ENCODE measurements at regions not wholly inside any gene's neighbourhood (a gene's known extent, or its start where the extent isn't known, plus 50 kb on each side); places are given as distances from the start of the nearest gene placed in this dataset.

DNA sequence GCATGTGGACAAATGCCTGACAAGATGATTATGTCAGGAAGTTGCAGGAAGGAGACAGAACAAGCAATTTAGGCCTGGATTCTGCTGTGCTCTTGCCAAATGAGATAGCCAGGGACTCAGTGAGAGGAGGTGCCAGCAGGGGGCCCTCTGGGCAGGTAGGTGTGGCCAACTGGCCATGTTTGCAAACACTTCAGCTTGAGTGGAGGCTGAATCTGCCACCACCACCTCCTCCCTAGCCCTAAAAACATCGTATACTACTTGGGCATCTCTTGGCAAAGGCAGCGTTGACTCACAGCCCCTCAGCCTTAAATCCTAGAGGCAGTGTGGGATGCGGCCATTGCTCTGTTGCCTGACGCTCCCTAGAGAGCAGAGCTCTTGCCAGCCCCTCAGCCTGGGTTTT is 95.1 kb upstream of the PLET1 start:
- Histone ChIP-seq H3K4me1 (peaks cover 8% of the 10 kb centered on the region), H3K9me3 (replicated peaks) (peaks cover 4% of the 10 kb centered on the region), H3K27ac (replicated peaks) (no peak overlapping the region), H3K4me3 (no peak overlapping the region), H3K27me3 (ENCODE audit: low read depth) (no peaks in the 10 kb centered on the region), H3K36me3 (no peaks in the 10 kb centered on the region)
- TF ChIP-seq, protein P1, sequence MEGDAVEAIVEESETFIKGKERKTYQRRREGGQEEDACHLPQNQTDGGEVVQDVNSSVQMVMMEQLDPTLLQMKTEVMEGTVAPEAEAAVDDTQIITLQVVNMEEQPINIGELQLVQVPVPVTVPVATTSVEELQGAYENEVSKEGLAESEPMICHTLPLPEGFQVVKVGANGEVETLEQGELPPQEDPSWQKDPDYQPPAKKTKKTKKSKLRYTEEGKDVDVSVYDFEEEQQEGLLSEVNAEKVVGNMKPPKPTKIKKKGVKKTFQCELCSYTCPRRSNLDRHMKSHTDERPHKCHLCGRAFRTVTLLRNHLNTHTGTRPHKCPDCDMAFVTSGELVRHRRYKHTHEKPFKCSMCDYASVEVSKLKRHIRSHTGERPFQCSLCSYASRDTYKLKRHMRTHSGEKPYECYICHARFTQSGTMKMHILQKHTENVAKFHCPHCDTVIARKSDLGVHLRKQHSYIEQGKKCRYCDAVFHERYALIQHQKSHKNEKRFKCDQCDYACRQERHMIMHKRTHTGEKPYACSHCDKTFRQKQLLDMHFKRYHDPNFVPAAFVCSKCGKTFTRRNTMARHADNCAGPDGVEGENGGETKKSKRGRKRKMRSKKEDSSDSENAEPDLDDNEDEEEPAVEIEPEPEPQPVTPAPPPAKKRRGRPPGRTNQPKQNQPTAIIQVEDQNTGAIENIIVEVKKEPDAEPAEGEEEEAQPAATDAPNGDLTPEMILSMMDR (IDR thresholded peaks at IDR 0.05; ENCODE audit: borderline replicate concordance) = peak; percentile 30
- intact Hi-C loops (cut with micrococcal nuclease) = no loop called here
- DNase-seq = no peak

DNA sequence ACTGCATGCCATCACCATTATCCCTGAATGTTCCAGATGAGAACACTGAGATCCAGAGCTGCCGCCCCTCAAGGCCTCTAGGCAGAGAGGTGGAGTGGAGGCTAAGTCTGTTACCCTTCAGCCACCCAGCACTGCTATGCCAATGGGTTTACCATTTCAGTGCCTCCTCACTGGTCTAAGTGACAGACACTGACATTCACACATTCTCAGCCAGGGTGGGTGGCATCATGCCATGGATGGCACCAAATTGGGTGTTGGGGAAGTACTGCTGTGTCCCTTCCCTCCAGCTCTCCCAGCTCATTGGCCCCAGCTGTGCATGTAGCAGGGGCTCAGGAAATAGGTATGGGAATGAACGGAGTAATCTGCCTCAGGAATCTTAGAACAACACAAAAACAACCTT is 96.8 kb upstream of the PLET1 start:
- no peak overlapping the region for H3K27ac ChIP-seq (replicated peaks)
- H3K4me3 ChIP-seq = no peak overlapping the region
- H3K27me3 ChIP-seq (ENCODE audit: low read depth) = no peaks in the 10 kb centered on the region
- intact Hi-C loops (cut with micrococcal nuclease) = no loop called here
- peaks cover 8% of the 10 kb centered on the region for H3K4me1 ChIP-seq
- no peaks in the 10 kb centered on the region for H3K9me3 ChIP-seq (replicated peaks)
- TF ChIP-seq, protein P1 (IDR thresholded peaks at IDR 0.05; ENCODE audit: borderline replicate concordance) = no peak
- H3K36me3 ChIP-seq = no peaks in the 10 kb centered on the region
- DNase-seq = no peak

DNA sequence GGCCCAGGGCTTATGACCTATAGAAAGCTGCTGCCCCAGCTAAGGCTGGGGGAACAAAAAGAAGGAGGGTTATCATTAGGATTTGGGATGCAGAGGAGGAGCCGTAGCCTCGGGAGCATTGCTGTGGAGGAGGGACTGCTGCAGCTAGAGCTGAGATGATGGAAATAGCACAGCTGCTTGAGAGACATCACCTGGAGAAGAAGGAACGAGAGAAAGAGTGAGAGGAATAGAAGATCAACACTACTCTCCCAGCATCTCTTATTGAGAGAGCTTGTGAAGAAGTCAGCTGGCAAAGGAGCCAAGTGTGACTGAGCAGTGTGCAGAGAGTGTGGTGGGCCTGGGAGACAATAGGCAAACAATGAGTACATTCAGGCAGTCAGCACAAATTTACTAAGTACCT is 100.7 kb upstream of the PLET1 start:
- no peaks in the 10 kb centered on the region for H3K36me3 ChIP-seq
- no peak overlapping the region for H3K27ac ChIP-seq (replicated peaks)
- no peak for DNase-seq
- no peaks in the 10 kb centered on the region for H3K9me3 ChIP-seq (replicated peaks)
- no peaks in the 10 kb centered on the region for H3K4me1 ChIP-seq
- H3K4me3 ChIP-seq = no peak overlapping the region
- TF ChIP-seq, protein P1 (IDR thresholded peaks at IDR 0.05; ENCODE audit: borderline replicate concordance) = no peak
- H3K27me3 ChIP-seq (ENCODE audit: low read depth) = no peaks in the 10 kb centered on the region
- intact Hi-C loops (cut with micrococcal nuclease) = no loop called here

DNA sequence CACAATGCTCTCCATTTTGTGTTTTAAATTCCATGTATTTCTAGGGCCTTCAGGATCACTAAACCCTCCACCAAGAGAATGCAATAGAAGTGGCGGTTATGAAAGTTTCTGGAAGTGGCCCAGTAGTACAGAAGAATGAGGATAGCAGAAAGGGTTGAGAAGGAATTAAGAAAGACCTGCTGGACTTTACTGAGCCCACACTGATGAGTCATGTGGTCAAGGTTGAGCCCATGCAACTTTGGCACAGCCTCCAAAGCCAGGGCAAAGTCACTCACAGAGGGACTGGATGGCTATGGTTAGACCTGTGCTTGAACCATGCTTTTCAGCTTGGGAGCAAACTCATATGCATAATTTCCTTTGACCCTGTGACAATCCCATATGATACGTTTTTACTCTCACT is 102.9 kb upstream of the PLET1 start:
- no peak for DNase-seq
- TF ChIP-seq, protein P1 (IDR thresholded peaks at IDR 0.05; ENCODE audit: borderline replicate concordance) = no peak
- Histone ChIP-seq H3K27ac (replicated peaks) (no peak overlapping the region), H3K4me3 (no peak overlapping the region), H3K9me3 (replicated peaks) (no peaks in the 10 kb centered on the region), H3K36me3 (no peaks in the 10 kb centered on the region), H3K27me3 (ENCODE audit: low read depth) (no peaks in the 10 kb centered on the region), H3K4me1 (no peaks in the 10 kb centered on the region)
- intact Hi-C loops (cut with micrococcal nuclease) = no loop called here

DNA sequence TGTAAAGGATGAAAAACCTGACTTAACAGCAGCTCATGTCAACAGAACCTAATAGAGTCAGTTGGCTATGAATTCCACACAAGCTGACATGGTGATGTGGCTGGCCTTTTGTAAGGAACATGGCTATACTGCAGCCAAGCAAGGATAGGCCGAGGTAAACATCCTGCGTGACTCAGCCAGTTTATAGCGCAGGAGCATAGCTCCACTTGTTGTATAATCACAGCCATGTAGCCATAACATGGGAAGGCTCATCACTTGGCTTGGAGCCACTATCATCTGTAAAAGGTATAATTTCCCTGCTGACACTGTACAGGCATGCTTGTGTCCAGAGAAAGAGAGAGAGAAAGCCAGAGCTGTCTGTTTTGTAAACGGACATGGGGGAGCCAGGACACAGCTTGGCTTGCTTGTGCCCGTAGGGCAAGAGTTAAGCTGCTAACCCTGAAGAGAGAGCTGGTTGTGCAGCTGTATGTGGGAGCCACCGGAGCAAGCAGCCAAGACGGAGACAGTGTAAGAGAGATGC is 104.4 kb upstream of the PLET1 start:
- no peak overlapping the region for H3K4me3 ChIP-seq
- H3K4me1 ChIP-seq = no peaks in the 10 kb centered on the region
- no peaks in the 10 kb centered on the region for H3K36me3 ChIP-seq
- H3K9me3 ChIP-seq (replicated peaks) = no peaks in the 10 kb centered on the region
- no peaks in the 10 kb centered on the region for H3K27me3 ChIP-seq (ENCODE audit: low read depth)
- H3K27ac ChIP-seq (replicated peaks) = no peak overlapping the region
- TF ChIP-seq, protein P1 (IDR thresholded peaks at IDR 0.05; ENCODE audit: borderline replicate concordance) = no peak
- no peak for DNase-seq
- intact Hi-C loops (cut with micrococcal nuclease) = no loop called here

DNA sequence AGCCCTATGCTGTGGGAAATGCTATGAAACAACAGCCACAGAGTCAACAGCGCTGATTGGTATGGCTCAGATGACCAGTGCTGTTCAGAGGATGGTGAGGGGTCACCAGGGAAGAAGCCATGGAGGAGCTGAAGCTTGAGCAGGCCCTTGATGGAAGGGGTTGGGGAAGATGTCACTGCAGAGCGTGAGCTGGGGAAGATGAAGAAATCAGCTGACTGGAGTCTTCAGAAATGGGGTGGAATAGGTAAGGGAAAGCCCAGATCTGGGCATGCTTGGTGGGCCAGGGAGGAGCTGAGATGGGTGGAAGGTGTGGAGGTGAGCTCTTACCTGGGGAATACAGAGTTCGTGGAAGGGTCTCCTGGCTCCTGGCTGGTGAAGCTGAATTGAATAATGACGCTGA is 105.4 kb upstream of the PLET1 start:
- Histone ChIP-seq H3K9me3 (replicated peaks) (no peaks in the 10 kb centered on the region), H3K27me3 (ENCODE audit: low read depth) (no peaks in the 10 kb centered on the region), H3K4me1 (no peaks in the 10 kb centered on the region), H3K27ac (replicated peaks) (no peak overlapping the region), H3K36me3 (no peaks in the 10 kb centered on the region), H3K4me3 (no peak overlapping the region)
- intact Hi-C loops (cut with micrococcal nuclease) = no loop called here
- no peak for DNase-seq
- TF ChIP-seq, protein P1 (IDR thresholded peaks at IDR 0.05; ENCODE audit: borderline replicate concordance) = no peak
